NCI-H1048 (cell line): ENCODE measurements at regions not wholly inside any gene's neighbourhood (a gene's known extent, or its start where the extent isn't known, plus 50 kb on each side); places are given as distances from the start of the nearest gene placed in this dataset.
"Not testable (repeated sequence)": the region's sequence is repeated elsewhere in the genome, so short reads cannot be mapped to it uniquely, and the experiment has no call there.

Source experiments
- DNase-seq: peaks from one replicate; lab custom pipeline; 2025; lab: John Stamatoyannopoulos, UW

- DNase-seq: no peak
Measured at GRCh38 chr2:207216457-207216856, 50.7 kb upstream of the KLF7 start.

- no peak for DNase-seq
Measured at GRCh38 chr2:207217442-207217841, 51.7 kb upstream of the KLF7 start.

GRCh38 chr2:207219081-207219630 is 53.4 kb upstream of the KLF7 start:
- DNase-seq: no peak

- DNase-seq: no peak
Measured at GRCh38 chr2:207219676-207220501, 54.1 kb upstream of the KLF7 start.

GRCh38 chr2:207221731-207222130 is 56.0 kb upstream of the KLF7 start:
- DNase-seq: no peak

- no peak for DNase-seq
Measured at GRCh38 chr2:207223051-207223450, 57.3 kb upstream of the KLF7 start.

GRCh38 chr2:207224381-207224780 is 58.6 kb upstream of the KLF7 start:
- DNase-seq: no peak

- no peak for DNase-seq
Measured at GRCh38 chr2:207224791-207225482, 59.2 kb upstream of the KLF7 start.

GRCh38 chr2:207225773-207226172 is 60.0 kb upstream of the KLF7 start:
- no peak for DNase-seq

GRCh38 chr2:207226243-207226642 is 60.5 kb upstream of the KLF7 start:
- DNase-seq: no peak

- no peak for DNase-seq
Measured at GRCh38 chr2:207226671-207227061, 60.9 kb upstream of the KLF7 start.

- DNase-seq: no peak
Measured at GRCh38 chr2:207227062-207227748, 61.5 kb upstream of the KLF7 start.

GRCh38 chr2:207227749-207228145 is 62.0 kb upstream of the KLF7 start:
- DNase-seq: no peak

- DNase-seq: no peak
Measured at GRCh38 chr2:207228402-207228801, 62.7 kb upstream of the KLF7 start.

- DNase-seq: no peak
Measured at GRCh38 chr2:207229161-207229560, 63.4 kb upstream of the KLF7 start.

- DNase-seq: no peak
Measured at GRCh38 chr2:207230261-207231105, 64.7 kb upstream of the KLF7 start.

- no peak for DNase-seq
Measured at GRCh38 chr2:207231106-207231865, 65.5 kb upstream of the KLF7 start.

- no peak for DNase-seq
Measured at GRCh38 chr2:207231967-207232366, 66.2 kb upstream of the KLF7 start.

- not testable (repeated sequence) for DNase-seq
Measured at GRCh38 chr2:207233141-207233540, 67.4 kb upstream of the KLF7 start.

GRCh38 chr2:207233731-207234130 is 68.0 kb upstream of the KLF7 start:
- no peak for DNase-seq

GRCh38 chr2:207235621-207236020 is 69.9 kb upstream of the KLF7 start:
- no peak for DNase-seq
